ENCODE measurements at regions not wholly inside any gene's neighbourhood (a gene's known extent, or its start where the extent isn't known, plus 50 kb on each side); places are given as distances from the start of the nearest gene placed in this dataset.

DNA sequence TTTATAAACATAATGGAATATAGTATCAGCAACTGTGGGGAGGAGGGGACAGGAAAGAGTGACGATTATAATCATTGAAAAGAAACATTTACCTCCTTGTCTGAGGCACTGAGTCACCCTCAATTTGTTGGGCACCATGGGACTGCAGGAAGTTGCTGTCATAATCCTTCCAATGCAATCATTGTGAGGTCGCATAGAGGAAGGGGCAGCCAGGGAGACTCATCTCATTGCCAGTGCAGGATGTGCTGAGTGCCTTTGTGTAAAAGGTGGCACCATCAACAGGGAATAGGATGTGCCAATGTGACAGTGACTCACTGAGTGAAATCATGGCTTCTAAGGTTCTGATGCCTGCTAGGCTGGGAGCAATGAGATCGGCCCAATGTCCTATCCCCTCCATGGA, 300.4 kb upstream of the ADAMTS9 start:
- DNase-seq = no peak

DNA sequence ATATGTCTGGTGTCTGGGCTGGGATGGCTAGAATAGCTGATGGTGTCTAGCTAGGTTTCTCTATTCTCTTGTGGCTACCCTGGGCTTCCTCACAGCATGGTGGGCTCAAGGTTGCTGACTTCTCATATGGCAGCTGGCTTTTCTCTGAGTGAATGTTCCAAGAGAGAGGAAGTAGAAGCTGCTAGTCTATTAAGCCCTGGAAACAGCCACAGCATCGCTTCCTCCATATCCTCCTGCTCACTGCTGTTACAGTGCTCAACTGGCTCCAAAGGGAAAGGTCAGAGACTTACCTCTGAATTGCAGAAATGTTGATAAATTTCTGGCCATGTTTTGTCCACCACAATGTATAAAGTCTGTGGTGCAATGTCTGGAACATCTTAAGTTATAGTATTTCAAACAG, 299.9 kb upstream of the ADAMTS9 start:
- no peak for DNase-seq

DNA sequence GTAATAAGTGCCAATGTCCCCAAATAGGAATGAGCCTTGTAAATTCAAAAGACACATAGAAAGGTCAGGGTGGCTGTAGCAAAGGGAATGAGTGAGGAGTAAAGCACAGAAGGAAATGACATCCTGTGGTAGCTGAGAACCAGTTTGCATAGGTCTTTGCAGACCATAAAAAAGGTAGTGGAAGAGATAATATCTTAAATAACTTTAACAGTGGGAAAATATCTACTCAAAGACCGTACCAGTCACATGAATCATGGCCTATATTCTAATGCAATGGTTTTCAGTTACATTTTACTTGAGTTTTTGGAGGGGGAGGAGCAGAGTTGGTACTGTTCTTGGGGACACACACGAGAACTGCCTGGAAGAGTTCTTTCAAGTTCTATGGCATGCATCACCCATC, 297.3 kb upstream of the ADAMTS9 start:
- DNase-seq = no peak

DNA sequence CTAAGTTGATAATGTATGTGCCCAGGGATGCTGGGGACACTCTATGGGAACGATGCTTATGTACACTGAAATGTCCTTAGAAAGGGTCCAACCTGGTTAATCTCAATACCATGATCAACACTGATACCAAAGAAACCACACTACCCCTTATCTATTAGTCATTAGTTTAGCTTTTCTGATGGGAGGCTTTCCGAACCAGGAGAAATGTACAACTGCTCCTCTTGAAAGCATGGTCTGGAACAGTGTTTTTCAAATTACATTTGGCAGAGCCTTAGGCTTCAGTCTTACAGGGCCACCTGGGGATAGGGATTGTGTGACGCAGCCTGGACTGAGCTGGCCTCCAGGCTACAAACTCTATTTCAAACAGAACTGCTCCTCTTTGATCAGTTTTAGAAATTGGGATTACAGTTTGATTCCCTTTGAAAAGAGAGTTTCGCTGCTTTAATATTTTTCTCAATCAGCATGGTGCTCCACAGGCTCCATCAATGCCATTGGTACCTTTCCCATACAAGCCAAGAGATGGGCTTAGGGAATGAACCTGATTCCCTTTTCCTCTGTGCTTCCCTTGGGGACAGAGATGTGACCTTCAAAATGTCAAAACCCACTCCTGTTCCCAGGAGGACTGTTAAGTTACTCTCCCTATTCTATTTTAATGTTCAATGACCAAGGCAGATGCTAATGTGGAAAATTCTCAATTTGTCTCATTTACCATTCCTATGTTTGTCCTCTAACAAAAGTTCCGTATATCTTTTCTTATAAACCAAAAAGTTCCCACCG, 296.0 kb upstream of the ADAMTS9 start:
- no peak for DNase-seq

DNA sequence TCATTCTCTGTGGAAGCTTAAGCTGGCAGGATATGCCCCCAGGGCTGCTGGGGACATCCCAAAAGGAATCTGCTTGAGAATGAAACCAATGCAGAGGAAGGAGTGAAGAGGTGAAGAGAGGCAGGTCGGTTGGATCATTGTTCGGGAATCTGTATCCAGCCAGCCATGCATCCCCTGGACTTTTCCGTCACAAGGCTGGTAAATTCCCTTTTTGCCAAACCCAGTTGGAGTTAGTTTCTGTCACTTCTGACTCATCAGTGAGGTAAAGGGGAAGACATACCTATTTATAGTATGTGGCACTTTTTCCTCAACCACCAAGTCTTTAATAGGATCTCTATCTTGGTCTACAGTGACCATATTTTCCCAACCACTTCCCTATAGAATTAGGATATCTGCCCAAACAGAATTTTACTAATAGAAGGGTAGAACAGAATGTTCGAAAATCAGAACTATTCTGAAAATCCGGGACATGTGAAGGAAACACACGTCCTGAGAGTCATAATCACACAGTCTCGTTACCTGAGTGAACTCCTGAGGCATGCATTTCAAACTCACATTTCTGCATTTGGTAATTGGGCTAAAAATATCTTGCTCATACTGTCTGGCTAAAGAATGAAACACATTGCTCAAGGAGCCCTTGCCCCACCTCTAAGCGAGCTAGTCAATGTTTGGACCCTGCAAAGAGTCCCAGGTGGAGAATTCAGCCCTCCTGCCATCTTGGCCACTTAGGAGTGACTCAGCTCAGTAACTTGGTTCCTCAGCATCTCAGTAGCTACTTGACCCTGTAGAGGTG, 289.7 kb upstream of the ADAMTS9 start:
- DNase-seq = no peak

DNA sequence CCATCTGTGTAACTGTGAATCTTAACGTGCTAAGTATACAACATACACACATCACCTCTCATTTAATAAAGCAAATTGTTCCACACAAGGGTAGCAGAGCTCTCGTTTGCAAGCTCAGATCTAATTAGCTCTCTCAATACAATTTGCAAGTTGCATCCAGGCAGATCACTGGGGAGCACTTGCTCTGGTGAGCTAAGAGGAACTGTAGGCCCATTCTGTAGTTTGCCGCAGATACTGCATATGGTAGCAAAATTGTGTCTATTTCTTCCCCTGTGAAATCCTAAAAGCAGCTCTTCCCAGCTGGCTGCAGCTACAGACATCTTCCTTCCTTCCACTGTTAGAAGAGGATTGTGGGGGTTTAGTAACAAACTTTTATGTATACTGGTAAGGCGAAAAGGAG, 288.7 kb upstream of the ADAMTS9 start:
- no peak for DNase-seq

DNA sequence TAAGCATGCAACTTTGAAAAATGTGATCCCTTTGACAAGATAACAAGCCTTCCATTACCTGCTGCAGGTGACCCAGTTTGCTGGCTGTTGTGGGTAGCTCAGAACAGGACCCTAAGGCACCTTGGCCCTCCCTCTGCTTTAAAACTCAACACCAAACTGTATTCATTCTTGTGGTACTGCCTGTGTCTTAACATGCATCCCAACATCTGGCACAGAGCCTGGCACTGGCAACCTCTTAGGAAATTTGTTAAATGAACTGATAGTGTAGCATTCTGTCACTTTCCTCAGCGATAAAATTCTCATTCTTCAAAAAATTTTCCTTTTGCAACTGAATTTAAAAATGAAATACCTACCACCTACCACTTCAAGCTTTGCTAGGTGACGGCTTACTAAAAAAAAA, 287.3 kb upstream of the ADAMTS9 start:
- DNase-seq = no peak

DNA sequence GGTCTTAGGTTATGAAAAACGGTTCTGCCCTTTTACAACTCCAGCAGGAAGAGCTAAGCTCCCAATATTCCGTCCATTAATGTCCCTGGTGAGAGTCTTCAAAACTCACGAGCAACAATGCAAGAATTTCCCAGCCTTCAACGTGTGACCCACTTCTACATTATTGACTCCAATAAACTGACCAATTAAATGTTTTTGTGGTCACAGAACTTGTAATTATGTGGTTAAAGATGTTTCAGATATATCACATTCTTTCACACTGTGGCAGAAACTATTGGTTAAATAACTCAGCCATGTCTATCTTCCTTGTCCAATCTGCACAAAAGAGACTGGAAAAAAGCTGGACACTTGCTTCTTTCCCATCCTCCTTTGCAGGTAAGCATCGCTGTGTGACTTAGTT, 286.6 kb upstream of the ADAMTS9 start:
- DNase-seq = no peak

DNA sequence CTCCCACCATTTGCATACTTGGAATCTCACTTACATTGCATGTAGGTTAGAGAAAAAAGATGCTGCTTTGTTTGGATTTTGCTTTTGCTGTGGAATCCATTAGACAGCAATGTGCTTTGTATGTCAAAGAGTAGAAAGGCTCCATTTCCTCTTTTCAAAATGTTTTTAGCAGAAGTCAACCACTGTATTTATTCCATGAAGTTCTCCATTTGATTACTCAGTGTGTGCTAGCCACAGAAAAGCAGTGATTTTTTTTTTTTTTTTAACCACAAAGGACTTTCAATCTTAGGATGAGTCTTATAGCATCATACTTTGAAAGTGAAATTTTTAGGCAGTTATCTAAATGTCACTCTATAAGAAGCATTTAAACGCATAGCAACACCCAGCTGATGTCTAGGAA, 285.0 kb upstream of the ADAMTS9 start:
- peak; percentile 33 for DNase-seq

DNA sequence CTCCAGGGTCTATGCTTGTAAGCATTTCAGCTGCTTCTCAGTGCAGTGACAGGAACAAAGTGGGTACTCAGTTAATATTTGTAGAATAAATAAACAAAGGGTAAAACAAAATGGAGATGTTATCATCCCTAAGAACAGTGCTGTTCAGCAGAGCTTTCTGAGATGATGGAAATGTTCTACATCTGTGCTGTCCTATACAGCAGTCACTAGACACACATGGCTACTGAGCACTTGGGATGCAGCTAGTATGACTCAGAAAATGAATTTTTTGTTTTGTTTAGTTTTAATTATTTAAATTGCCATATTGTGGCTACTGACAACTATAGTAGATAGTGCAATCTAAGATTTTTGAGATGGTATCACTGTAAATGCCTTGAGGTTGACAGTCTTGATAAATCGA, 283.8 kb upstream of the ADAMTS9 start:
- DNase-seq = no peak

DNA sequence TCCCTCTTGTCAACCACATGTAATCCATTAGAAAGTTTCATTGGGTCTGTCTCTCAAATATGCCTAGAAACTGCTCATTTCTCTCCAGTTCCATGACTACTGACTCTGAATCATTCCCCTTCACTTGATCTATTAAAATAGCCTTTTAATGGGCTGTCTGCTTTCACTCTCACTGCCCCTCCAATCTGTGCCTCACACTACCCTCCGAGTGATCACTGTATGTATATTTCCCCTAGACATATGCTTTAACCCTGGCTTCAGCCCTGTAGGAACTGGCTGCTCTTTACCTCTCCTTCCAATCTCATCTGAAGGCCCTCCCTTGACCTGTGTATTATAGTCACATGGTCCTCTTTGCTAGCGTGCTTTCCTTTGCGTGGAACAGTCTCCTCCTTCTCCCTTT, 282.8 kb upstream of the ADAMTS9 start:
- DNase-seq = no peak

DNA sequence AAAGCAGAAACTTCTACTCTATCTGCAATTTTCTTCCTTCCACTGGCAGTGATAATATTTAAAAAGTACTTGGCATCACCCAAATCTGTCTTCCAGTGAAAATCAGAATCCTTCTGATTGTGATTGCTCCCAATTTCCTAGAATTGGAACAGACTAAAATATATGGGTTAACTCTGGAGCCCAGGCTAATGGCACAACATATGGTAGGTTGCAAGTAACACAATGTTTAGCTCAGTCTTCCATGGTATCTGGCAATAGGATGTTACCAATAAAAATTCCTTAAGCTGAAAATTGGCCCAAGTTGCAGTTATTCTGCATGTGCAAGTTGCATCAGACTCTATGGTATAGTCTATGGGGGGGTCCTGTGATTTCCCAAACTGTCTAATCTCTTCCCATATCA, 273.5 kb upstream of the ADAMTS9 start:
- DNase-seq = no peak

DNA sequence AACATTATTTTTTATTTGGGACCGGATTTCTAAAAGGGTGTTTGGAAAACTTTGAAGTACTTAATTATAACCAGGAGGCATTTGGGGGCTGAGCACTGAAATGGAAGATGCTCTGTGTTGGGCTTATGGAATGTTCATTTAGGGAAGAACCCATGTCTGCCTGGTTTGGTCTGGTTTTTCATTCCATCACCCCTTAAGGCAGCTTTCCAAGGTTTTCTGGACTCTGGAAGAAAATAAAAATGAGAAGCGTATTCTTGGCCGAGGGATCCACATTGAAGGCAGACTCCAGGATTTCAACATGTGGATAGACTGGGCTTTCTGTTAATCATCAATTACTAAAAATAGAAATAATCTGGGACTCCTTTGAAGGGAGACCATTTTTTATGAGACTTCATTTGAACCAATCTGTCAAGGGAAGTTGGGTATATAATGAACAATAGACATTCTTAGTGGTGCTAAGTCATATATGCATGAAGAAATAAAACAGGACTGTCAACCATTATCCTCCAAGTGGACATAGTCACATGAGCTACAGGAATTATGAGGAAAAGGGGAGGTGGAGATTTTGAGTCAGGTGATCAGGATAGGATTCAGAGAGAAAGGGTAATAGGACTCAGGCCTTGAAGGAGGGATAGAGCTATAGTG, 270.5 kb upstream of the ADAMTS9 start:
- DNase-seq = no peak

DNA sequence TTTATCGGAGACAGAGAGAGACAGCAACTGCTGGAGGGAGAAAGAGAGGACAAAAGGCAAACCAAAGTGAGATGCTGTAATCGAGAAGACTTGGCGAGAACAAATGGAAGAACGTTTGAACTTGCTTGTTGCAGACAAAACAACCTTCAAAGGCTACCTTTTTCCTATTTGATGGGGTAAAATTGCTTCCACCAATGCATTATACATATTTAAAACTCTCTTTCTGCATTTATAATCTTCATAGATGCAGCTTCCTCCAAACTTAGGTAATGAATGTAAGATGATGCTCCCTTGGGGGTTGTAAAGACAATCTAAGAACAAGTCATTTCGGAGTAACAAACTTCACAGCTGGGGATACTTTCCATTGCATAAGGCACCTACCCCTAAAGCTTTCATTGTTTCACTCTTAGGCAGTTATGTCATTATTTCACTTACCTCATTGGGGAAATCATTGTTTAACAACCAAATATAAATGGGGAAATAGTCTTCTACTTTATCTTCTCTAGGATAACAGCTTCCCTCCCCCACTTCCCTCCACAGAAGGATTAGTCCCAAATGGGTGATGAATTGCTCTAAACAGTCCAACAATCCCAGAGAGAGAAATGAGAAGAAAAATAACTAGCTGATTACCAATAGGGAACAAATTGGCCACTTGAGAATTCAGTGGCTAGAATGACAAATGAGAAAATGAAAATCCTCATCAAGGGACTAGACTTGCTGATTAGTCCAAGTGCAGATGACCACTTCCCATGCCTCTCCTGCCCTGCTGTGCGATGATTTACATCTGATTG, 269.8 kb upstream of the ADAMTS9 start:
- no peak for DNase-seq

DNA sequence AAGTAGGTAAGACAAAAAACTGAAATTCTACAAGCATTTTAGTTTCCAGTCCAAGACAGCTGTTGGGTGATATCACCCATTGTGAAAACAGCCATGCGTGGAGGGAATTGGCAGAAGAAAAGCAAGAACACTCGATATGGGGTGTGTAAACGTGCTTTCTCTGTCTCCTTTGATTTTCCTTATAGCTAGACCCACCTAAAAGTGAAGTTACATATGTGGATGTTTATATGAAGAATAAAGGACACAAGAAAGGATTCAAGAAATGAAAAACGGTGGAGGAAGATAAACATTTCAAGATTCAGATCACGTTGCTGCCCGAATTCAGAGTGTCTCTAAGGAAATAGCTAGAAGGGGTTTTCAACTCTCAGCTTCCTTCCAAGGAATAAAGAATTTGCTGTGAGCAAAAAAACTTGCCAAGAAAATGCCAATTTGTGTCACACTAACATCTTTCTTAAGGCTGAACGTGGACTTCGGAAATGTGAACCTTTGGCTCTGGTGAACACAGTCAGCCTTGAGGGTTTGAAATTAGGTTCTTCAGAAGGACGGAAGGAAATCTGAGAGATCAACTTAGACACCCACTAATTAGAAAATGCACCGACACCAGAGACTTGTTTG, 269.0 kb upstream of the ADAMTS9 start:
- no peak for DNase-seq

DNA sequence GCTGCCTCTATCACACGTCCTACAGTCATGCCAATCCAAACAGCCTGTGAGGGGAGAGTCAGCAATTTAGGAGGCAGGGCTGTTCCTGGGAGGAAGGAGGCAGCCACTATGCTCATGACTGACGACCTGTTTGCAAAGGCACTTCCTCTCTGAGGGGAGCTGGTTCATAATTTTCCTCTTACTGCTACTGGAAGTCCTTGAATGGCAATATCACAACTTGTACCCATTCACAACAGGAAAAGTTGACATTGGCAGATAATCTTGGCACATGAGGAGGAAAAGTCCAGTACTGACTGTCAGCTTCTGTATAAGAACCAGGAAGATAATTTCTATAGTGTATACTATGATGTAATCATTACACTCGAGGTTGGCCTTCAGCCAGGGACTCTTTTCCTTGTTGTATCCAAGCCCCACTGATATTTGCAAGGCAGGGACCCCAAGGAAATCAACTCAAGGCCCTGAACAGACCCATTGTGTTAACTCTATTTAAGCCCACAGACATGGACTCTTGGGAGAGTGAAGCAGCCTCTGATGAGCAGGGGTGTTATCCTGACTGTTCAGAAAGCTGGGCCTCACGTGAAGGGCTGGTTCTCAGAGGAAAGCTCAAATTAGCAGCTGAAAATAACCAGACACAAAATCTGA, 267.3 kb upstream of the ADAMTS9 start:
- peak; percentile 2 for DNase-seq

DNA sequence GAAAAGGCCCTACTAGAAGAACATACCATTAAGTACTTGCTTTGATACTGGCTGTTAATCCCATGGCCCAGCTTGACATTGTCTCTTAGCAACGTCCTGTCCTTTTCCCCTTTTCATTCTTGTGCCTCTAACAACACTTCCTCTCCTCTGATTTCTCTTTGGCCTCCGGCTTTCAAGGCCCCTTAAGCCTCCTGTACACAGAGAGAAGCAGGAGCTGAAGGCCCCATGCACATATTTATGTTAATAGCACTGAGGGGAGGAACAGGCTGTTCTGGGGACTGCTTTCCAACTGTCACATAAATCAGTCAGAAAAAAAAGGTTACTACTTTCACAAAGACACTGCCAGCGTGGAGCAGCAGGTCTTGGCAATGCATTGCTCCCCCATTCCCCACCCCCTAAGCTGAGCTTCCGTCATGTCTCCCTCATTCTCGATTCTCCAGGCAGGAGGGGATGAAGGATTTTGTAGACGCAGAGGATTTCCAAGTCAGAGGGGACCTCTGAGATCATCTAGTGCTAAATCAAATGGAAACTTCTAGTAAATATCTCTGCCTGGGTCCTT, 257.4 kb upstream of the ADAMTS9 start:
- peak; percentile 10 for DNase-seq

DNA sequence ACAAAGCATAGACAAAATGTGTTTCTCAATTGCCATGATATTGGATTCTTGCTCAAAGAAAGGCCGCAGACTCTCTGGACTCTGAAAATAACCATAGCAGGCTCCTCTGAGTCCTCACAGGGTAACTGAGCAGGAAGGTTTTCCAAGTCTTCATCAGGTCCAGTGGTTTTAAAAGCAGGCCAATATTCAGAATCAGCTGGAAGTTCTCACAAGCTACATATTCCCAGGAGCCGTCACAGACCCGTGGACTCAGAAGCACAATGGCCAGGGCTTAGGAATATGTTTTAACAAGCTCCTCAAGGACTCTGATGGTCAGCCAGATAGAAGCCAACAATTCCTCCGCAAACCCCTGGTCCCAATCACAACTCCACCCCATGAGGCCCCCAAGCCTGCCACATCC, 256.1 kb upstream of the ADAMTS9 start:
- DNase-seq = no peak

DNA sequence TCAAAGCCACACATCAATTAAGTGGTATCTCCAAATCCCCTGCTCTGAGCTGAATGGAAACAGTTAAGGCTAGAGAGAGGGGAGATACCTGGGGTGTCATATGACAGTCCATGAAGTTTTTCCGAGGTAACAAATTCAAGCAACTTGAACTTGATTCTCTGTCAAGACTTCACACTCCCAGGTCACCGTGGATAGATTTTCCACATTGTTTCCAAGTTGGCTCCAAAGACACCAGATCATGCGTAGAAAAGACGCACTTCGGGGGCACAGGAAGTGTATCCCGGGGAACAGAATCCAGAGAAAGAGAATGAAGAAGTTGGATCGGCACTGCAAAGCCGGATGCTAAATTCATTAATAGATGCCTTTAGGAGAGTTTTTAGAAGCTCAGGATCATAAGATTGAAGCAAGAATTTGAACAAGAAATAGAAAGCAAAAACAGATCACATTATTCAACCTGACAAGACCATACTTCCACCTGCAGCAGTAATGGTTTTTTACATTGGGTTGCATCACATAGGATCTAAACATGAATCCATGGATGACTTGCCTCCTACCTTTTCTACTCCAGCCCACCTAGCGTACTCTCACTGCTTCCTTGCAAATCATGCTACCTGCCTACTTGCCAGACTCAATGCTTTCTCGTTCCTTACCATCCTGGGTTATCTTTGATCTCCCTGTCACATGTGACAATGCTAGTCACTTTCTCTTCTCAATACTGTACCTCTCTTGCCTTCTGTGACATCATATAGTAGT, 253.0 kb upstream of the ADAMTS9 start:
- no peak for DNase-seq

DNA sequence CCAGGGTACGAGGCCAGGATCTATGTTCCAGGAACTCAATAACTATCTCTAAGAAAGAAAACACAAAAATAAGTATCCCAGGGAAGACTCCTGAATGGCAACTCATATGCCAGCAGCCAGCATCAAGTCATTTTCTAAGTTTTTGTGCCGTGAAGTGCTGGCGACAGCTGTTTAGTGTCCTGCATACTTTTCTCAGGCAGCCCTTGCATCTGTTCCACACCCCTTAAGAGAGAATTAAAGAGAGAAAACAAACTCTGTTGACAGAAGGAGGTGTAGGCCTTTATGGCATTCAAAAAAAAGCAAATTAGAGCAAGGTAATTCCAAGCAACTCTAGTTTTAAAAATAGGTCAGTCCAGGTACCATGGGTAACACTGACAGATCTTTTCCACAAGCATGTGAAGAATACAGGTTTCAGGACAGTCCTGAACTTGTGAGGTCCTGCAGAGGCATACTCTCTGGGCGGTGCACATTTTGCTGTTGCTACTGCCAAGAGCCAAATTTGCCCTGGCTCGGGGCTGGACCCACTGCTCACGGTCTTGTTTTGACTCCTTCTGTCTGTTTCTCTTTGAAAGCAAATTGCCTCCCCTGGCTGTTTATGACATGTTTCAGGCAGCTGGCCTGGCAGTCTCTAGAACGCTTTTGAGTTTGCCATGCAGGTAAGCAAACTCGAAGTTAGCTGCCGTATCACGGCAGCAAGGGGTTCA, 252.1 kb upstream of the ADAMTS9 start:
- no peak for DNase-seq

Data from hematopoietic multipotent progenitor cell treated with erythropoietin and hydrocortisone succinate and interleukin-3 and kit ligand, for 4 days (in vitro differentiated cells).